Vagina (tissue), 2 donors: ENCODE measurements at regions not wholly inside any gene's neighbourhood (a gene's known extent, or its start where the extent isn't known, plus 50 kb on each side); places are given as distances from the start of the nearest gene placed in this dataset.

Experiments
- DNase-seq, 2 donors: peaks; one replicate each; pipeline ENCODE4 v3.0.0-alpha.2; 2017; ENCODE audit errors: extremely low spot score in 2 of 2
- H3K27ac ChIP-seq: fragments of 200-600 bp; sonication (generic); one replicate; pipeline ENCODE4 v1.5.1; 2019
- H3K27me3 ChIP-seq: fragments of 200-600 bp; sonication (generic); one replicate; pipeline ENCODE4 v1.5.1; 2019
- H3K36me3 ChIP-seq, 2 donors: fragments of 200-600 bp; sonication (generic); one replicate each; pipeline ENCODE4 v1.5.1; 2017 to 2019
- H3K4me1 ChIP-seq: fragments of 200-600 bp; sonication (generic); one replicate; pipeline ENCODE4 v1.5.1; 2019
- H3K4me3 ChIP-seq, 2 donors: fragments of 200-600 bp; sonication (generic); 1 replicate in 1 of 2; 2 replicates in 1 of 2; pipeline ENCODE4 v1.5.1; 2016 to 2019
- H3K9me3 ChIP-seq: fragments of 200-600 bp; sonication (generic); one replicate; pipeline ENCODE4 v1.5.1; 2019
- CTCF ChIP-seq, 3 experiments: fragments of 450-650 bp in 2 of 3; fragments of 200-600 bp in 1 of 3; sonication (generic) in 1 of 3; IDR thresholded peaks; one replicate each; pipeline ENCODE4 v1.5.1; 2017 to 2019; ENCODE audit warnings: antibody characterized with exemption in 3 of 3, mild to moderate bottlenecking in 2 of 3, moderate library complexity in 2 of 3
- POLR2A ChIP-seq, 2 donors: fragments of 450-650 bp; IDR thresholded peaks; one replicate each; pipeline ENCODE4 v1.6.1; 2017; ENCODE audit warnings: antibody characterized with exemption in 2 of 2, mild to moderate bottlenecking in 2 of 2, moderate library complexity in 2 of 2
- POLR2AphosphoS5 ChIP-seq, 2 donors: sonication (generic); formaldehyde crosslinking; IDR thresholded peaks; one replicate each; pipeline ENCODE4 v1.9.0; 2017; ENCODE audit warnings: antibody characterized with exemption in 2 of 2, mild to moderate bottlenecking in 2 of 2, low read depth in 1 of 2; ENCODE audit not compliant: insufficient read depth in 1 of 2
- intact Hi-C: fragments of 100-400 bp; cut with DNase I; formaldehyde crosslinking; loops from one replicate; pipeline ENCODE4 v1.15.1; 2023

- no peak overlapping the region for H3K27ac ChIP-seq
- TF ChIP-seq POLR2AphosphoS5 (IDR thresholded peaks at IDR 0.05; ENCODE audit: insufficient read depth in 1 of 2, low read depth in 1 of 2): no peak
- no peak for TF ChIP-seq CTCF (IDR thresholded peaks at IDR 0.05)
- no peak for TF ChIP-seq POLR2A (IDR thresholded peaks at IDR 0.05)
- H3K4me3 ChIP-seq: no peak overlapping the region
- DNase-seq: no peak
- intact Hi-C loops: no loop called here
- no peaks in the 10 kb centered on the region for H3K27me3 ChIP-seq
- no peaks in the 10 kb centered on the region for H3K4me1 ChIP-seq
- H3K36me3 ChIP-seq: no peaks in the 10 kb centered on the region
- H3K9me3 ChIP-seq: no peaks in the 10 kb centered on the region
Observed at GRCh38 chr12:58616618-58617017, 303.7 kb downstream of the LRIG3 start.

GRCh38 chr12:58621126-58621525, 299.2 kb downstream of the LRIG3 start:
- Histone ChIP-seq H3K9me3 (no peaks in the 10 kb centered on the region), H3K4me1 (no peaks in the 10 kb centered on the region), H3K27ac (no peak overlapping the region), H3K36me3 (no peaks in the 10 kb centered on the region), H3K27me3 (no peaks in the 10 kb centered on the region), H3K4me3 (no peak overlapping the region)
- DNase-seq: no peak
- intact Hi-C loops: no loop called here
- TF ChIP-seq POLR2A (IDR thresholded peaks at IDR 0.05) (no peak), CTCF (IDR thresholded peaks at IDR 0.05) (no peak), POLR2AphosphoS5 (IDR thresholded peaks at IDR 0.05; ENCODE audit: insufficient read depth in 1 of 2, low read depth in 1 of 2) (no peak)

- H3K4me3 ChIP-seq: no peak overlapping the region
- H3K36me3 ChIP-seq: no peaks in the 10 kb centered on the region
- DNase-seq: no peak
- no peaks in the 10 kb centered on the region for H3K9me3 ChIP-seq
- H3K27ac ChIP-seq: no peak overlapping the region
- no peaks in the 10 kb centered on the region for H3K27me3 ChIP-seq
- intact Hi-C loops: no loop called here
- TF ChIP-seq POLR2AphosphoS5 (IDR thresholded peaks at IDR 0.05; ENCODE audit: insufficient read depth in 1 of 2, low read depth in 1 of 2) (no peak), POLR2A (IDR thresholded peaks at IDR 0.05) (no peak), CTCF (IDR thresholded peaks at IDR 0.05) (no peak)
- H3K4me1 ChIP-seq: no peaks in the 10 kb centered on the region
Observed at GRCh38 chr12:58629376-58629775, 290.9 kb downstream of the LRIG3 start.

- Histone ChIP-seq H3K9me3 (no peaks in the 10 kb centered on the region), H3K4me3 (no peak overlapping the region), H3K27ac (no peak overlapping the region), H3K36me3 (no peaks in the 10 kb centered on the region), H3K27me3 (no peaks in the 10 kb centered on the region), H3K4me1 (no peaks in the 10 kb centered on the region)
- DNase-seq: no peak
- no peak for TF ChIP-seq POLR2A (IDR thresholded peaks at IDR 0.05)
- no peak for TF ChIP-seq CTCF (IDR thresholded peaks at IDR 0.05)
- TF ChIP-seq POLR2AphosphoS5 (IDR thresholded peaks at IDR 0.05; ENCODE audit: insufficient read depth in 1 of 2, low read depth in 1 of 2): no peak
- intact Hi-C loops: no loop called here
Observed at GRCh38 chr12:58633479-58633878, 286.8 kb downstream of the LRIG3 start.

GRCh38 chr12:58639318-58639934, 280.9 kb downstream of the LRIG3 start:
- no peaks in the 10 kb centered on the region for H3K9me3 ChIP-seq
- no peaks in the 10 kb centered on the region for H3K27me3 ChIP-seq
- H3K27ac ChIP-seq: no peak overlapping the region
- intact Hi-C loops: no loop called here
- no peaks in the 10 kb centered on the region for H3K36me3 ChIP-seq
- no peak for TF ChIP-seq CTCF (IDR thresholded peaks at IDR 0.05)
- TF ChIP-seq POLR2A (IDR thresholded peaks at IDR 0.05): no peak
- no peak for TF ChIP-seq POLR2AphosphoS5 (IDR thresholded peaks at IDR 0.05; ENCODE audit: insufficient read depth in 1 of 2, low read depth in 1 of 2)
- H3K4me1 ChIP-seq: no peaks in the 10 kb centered on the region
- no peak overlapping the region for H3K4me3 ChIP-seq
- DNase-seq: no peak
